ENCODE measurements at regions not wholly inside any gene's neighbourhood (a gene's known extent, or its start where the extent isn't known, plus 50 kb on each side); places are given as distances from the start of the nearest gene placed in this dataset.

- peak in 2 of 35 experiments; percentile 1 to 27 for DNase-seq
- H3K27ac Mint-ChIP-seq, result no peak overlapping the region
- ATAC-seq (replicated peaks in 1 of 4), result no peak
Observed at GRCh38 chr14:51554953-51555352, 96.8 kb upstream of the FRMD6 start.

GRCh38 chr14:51561141-51561540 is 90.6 kb upstream of the FRMD6 start:
- no peak overlapping the region for H3K27ac ChIP-seq (ENCODE audit: low read length)
- Mint-ChIP-seq H3K4me1 (peaks cover 12 to 19% (median 17%) of the 10 kb centered on the region in 3 donors), H3K9me3 (no peaks in the 10 kb centered on the region), H3K27me3 (no peaks in the 10 kb centered on the region), H3K4me3 (no peak overlapping the region), H3K36me3 (no peaks in the 10 kb centered on the region), H3K27ac (no peak overlapping the region)
- H3K27me3 ChIP-seq (replicated peaks in 1 of 2; ENCODE audit: control insufficient read depth in 2 of 2, extremely low read depth in 1 of 2, insufficient read depth in 2 of 2, low read length in 1 of 2), result no peaks in the 10 kb centered on the region
- H3K9me3 ChIP-seq, result no peaks in the 10 kb centered on the region
- ChIA-PET POLR2A (no interaction called here), CTCF (no interaction called here)
- ATAC-seq (replicated peaks in 1 of 4) (no peak), DNase-seq (no peak)
- H3K4me1 ChIP-seq (ENCODE audit: control insufficient read depth in 1 of 2, extremely low read depth in 1 of 2, insufficient read depth in 2 of 2, low read length in 2 of 2), result peaks cover 3 to 28% of the 10 kb centered on the region in 2 experiments
- no peaks in the 10 kb centered on the region for H3K36me3 ChIP-seq (ENCODE audit: control insufficient read depth in 2 of 2, extremely low read depth in 1 of 2, insufficient read depth in 1 of 2, low read length in 1 of 2)
- H3K4me3 ChIP-seq (ENCODE audit: control insufficient read depth in 1 of 2, extremely low read depth in 1 of 2, low read length in 1 of 2), result no peak overlapping the region
- no CpG with 5 or more reads among the region's 2 CpGs for WGBS (ENCODE audit: insufficient coverage)

More at GRCh38 chr14:51554953-51555352, 96.8 kb upstream of the FRMD6 start:
- POLR2A ChIA-PET, result interaction anchor here in 1 of 2 donors (0.7 kb wide), 1 partner anchor 223 kb away, joined by 4 read pairs; no protein-coding TSS in a partner anchor
- Histone ChIP-seq H3K27me3 (replicated peaks in 1 of 2; ENCODE audit: control insufficient read depth in 2 of 2, extremely low read depth in 1 of 2, insufficient read depth in 2 of 2, low read length in 1 of 2) (peaks cover 0 to 8% of the 10 kb centered on the region in 2 experiments), H3K4me3 (ENCODE audit: control insufficient read depth in 1 of 2, extremely low read depth in 1 of 2, low read length in 1 of 2) (no peak overlapping the region), H3K27ac (ENCODE audit: low read length) (no peak overlapping the region), H3K36me3 (ENCODE audit: control insufficient read depth in 2 of 2, extremely low read depth in 1 of 2, insufficient read depth in 1 of 2, low read length in 1 of 2) (no peaks in the 10 kb centered on the region), H3K9me3 (no peaks in the 10 kb centered on the region), H3K4me1 (ENCODE audit: control insufficient read depth in 1 of 2, extremely low read depth in 1 of 2, insufficient read depth in 2 of 2, low read length in 2 of 2) (no peaks in the 10 kb centered on the region)
- peaks cover 10 to 11% of the 10 kb centered on the region in 2 donors for H3K27me3 Mint-ChIP-seq
- no peaks in the 10 kb centered on the region for H3K4me1 Mint-ChIP-seq
- no peak overlapping the region for H3K4me3 Mint-ChIP-seq
- no peaks in the 10 kb centered on the region for H3K9me3 Mint-ChIP-seq
- WGBS (ENCODE audit: insufficient coverage), result no CpG with 5 or more reads among the region's 2 CpGs
- CTCF ChIA-PET, result interaction anchor here in 1 of 2 donors (0.7 kb wide), 1 partner anchor 99 kb away, joined by 8 read pairs; no protein-coding TSS in a partner anchor
- H3K36me3 Mint-ChIP-seq, result no peaks in the 10 kb centered on the region

- CTCF ChIA-PET, result no interaction called here
- Mint-ChIP-seq H3K27me3 (no peaks in the 10 kb centered on the region), H3K4me3 (no peak overlapping the region), H3K4me1 (peaks cover 24 to 33% (median 32%) of the 10 kb centered on the region in 3 donors), H3K27ac (no peak overlapping the region), H3K9me3 (no peaks in the 10 kb centered on the region), H3K36me3 (no peaks in the 10 kb centered on the region)
- no peak for DNase-seq
- 87% methylated on average over 4 of the region's 5 CpGs for WGBS (ENCODE audit: insufficient coverage)
- POLR2A ChIA-PET, result no interaction called here
- no peak overlapping the region for H3K4me3 ChIP-seq (ENCODE audit: control insufficient read depth in 1 of 2, extremely low read depth in 1 of 2, low read length in 1 of 2)
- no peak overlapping the region for H3K27ac ChIP-seq (ENCODE audit: low read length)
- no peaks in the 10 kb centered on the region for H3K36me3 ChIP-seq (ENCODE audit: control insufficient read depth in 2 of 2, extremely low read depth in 1 of 2, insufficient read depth in 1 of 2, low read length in 1 of 2)
- peaks cover 11 to 43% of the 10 kb centered on the region in 2 experiments for H3K4me1 ChIP-seq (ENCODE audit: control insufficient read depth in 1 of 2, extremely low read depth in 1 of 2, insufficient read depth in 2 of 2, low read length in 2 of 2)
- no peaks in the 10 kb centered on the region for H3K27me3 ChIP-seq (replicated peaks in 1 of 2; ENCODE audit: control insufficient read depth in 2 of 2, extremely low read depth in 1 of 2, insufficient read depth in 2 of 2, low read length in 1 of 2)
- no peak for ATAC-seq (replicated peaks in 1 of 4)
- no peaks in the 10 kb centered on the region for H3K9me3 ChIP-seq
Observed at GRCh38 chr14:51562816-51563215, 88.9 kb upstream of the FRMD6 start.

- Mint-ChIP-seq H3K27me3 (no peaks in the 10 kb centered on the region), H3K4me1 (peaks cover 24 to 33% (median 33%) of the 10 kb centered on the region in 3 donors), H3K9me3 (no peaks in the 10 kb centered on the region), H3K36me3 (no peaks in the 10 kb centered on the region), H3K4me3 (peak overlapping the region in 1 of 3 donors; percentile 53), H3K27ac (peak overlapping the region in 1 of 2 donors; percentile 24)
- H3K4me3 ChIP-seq (ENCODE audit: control insufficient read depth in 1 of 2, extremely low read depth in 1 of 2, low read length in 1 of 2), result no peak overlapping the region
- POLR2A ChIA-PET, result no interaction called here
- no CpG with 5 or more reads among the region's 3 CpGs for WGBS (ENCODE audit: insufficient coverage)
- H3K4me1 ChIP-seq (ENCODE audit: control insufficient read depth in 1 of 2, extremely low read depth in 1 of 2, insufficient read depth in 2 of 2, low read length in 2 of 2), result peaks cover 11 to 47% of the 10 kb centered on the region in 2 experiments
- no peaks in the 10 kb centered on the region for H3K36me3 ChIP-seq (ENCODE audit: control insufficient read depth in 2 of 2, extremely low read depth in 1 of 2, insufficient read depth in 1 of 2, low read length in 1 of 2)
- CTCF ChIA-PET, result no interaction called here
- DNase-seq (no peak), ATAC-seq (replicated peaks in 1 of 4) (no peak)
- H3K9me3 ChIP-seq, result no peaks in the 10 kb centered on the region
- no peaks in the 10 kb centered on the region for H3K27me3 ChIP-seq (replicated peaks in 1 of 2; ENCODE audit: control insufficient read depth in 2 of 2, extremely low read depth in 1 of 2, insufficient read depth in 2 of 2, low read length in 1 of 2)
- H3K27ac ChIP-seq (ENCODE audit: low read length), result no peak overlapping the region
Observed at GRCh38 chr14:51563560-51563959, 88.2 kb upstream of the FRMD6 start.

- DNase-seq, result no peak
- no peak overlapping the region for H3K4me3 ChIP-seq (ENCODE audit: control insufficient read depth in 1 of 2, extremely low read depth in 1 of 2, low read length in 1 of 2)
- ChIA-PET CTCF (no interaction called here), POLR2A (no interaction called here)
- no peak overlapping the region for H3K27ac ChIP-seq (ENCODE audit: low read length)
- peaks cover 11 to 47% of the 10 kb centered on the region in 2 experiments for H3K4me1 ChIP-seq (ENCODE audit: control insufficient read depth in 1 of 2, extremely low read depth in 1 of 2, insufficient read depth in 2 of 2, low read length in 2 of 2)
- peak overlapping the region in 1 of 3 donors; percentile 53 for H3K4me3 Mint-ChIP-seq
- no peaks in the 10 kb centered on the region for H3K27me3 ChIP-seq (replicated peaks in 1 of 2; ENCODE audit: control insufficient read depth in 2 of 2, extremely low read depth in 1 of 2, insufficient read depth in 2 of 2, low read length in 1 of 2)
- H3K27ac Mint-ChIP-seq, result peak overlapping the region in 1 of 2 donors; percentile 39
- no peaks in the 10 kb centered on the region for H3K9me3 ChIP-seq
- H3K36me3 Mint-ChIP-seq, result no peaks in the 10 kb centered on the region
- ATAC-seq (replicated peaks in 1 of 4), result no peak
- WGBS (ENCODE audit: insufficient coverage), result no CpG with 5 or more reads among the region's 5 CpGs
- H3K9me3 Mint-ChIP-seq, result no peaks in the 10 kb centered on the region
- peaks cover 24 to 33% (median 33%) of the 10 kb centered on the region in 3 donors for H3K4me1 Mint-ChIP-seq
- no peaks in the 10 kb centered on the region for H3K36me3 ChIP-seq (ENCODE audit: control insufficient read depth in 2 of 2, extremely low read depth in 1 of 2, insufficient read depth in 1 of 2, low read length in 1 of 2)
- no peaks in the 10 kb centered on the region for H3K27me3 Mint-ChIP-seq
Observed at GRCh38 chr14:51564460-51564859, 87.2 kb upstream of the FRMD6 start.

- H3K27ac Mint-ChIP-seq, result no peak overlapping the region
- Histone ChIP-seq H3K9me3 (no peaks in the 10 kb centered on the region), H3K36me3 (ENCODE audit: control insufficient read depth in 2 of 2, extremely low read depth in 1 of 2, insufficient read depth in 1 of 2, low read length in 1 of 2) (no peaks in the 10 kb centered on the region), H3K4me1 (ENCODE audit: control insufficient read depth in 1 of 2, extremely low read depth in 1 of 2, insufficient read depth in 2 of 2, low read length in 2 of 2) (peaks cover 11 to 47% of the 10 kb centered on the region in 2 experiments), H3K4me3 (ENCODE audit: control insufficient read depth in 1 of 2, extremely low read depth in 1 of 2, low read length in 1 of 2) (no peak overlapping the region), H3K27ac (ENCODE audit: low read length) (no peak overlapping the region), H3K27me3 (replicated peaks in 1 of 2; ENCODE audit: control insufficient read depth in 2 of 2, extremely low read depth in 1 of 2, insufficient read depth in 2 of 2, low read length in 1 of 2) (no peaks in the 10 kb centered on the region)
- peaks cover 24 to 33% (median 33%) of the 10 kb centered on the region in 3 donors for H3K4me1 Mint-ChIP-seq
- DNase-seq (no peak), ATAC-seq (replicated peaks in 1 of 4) (no peak)
- no peaks in the 10 kb centered on the region for H3K27me3 Mint-ChIP-seq
- POLR2A ChIA-PET, result no interaction called here
- WGBS (ENCODE audit: insufficient coverage), result no CpG with 5 or more reads among the region's 6 CpGs
- H3K36me3 Mint-ChIP-seq, result no peaks in the 10 kb centered on the region
- H3K9me3 Mint-ChIP-seq, result no peaks in the 10 kb centered on the region
- CTCF ChIA-PET, result no interaction called here
- H3K4me3 Mint-ChIP-seq, result no peak overlapping the region
Observed at GRCh38 chr14:51564986-51565604, 86.6 kb upstream of the FRMD6 start.

Data from T-cell (primary cell).